Liver (tissue), 8 donors: ENCODE measurements at regions not wholly inside any gene's neighbourhood (a gene's known extent, or its start where the extent isn't known, plus 50 kb on each side); places are given as distances from the start of the nearest gene placed in this dataset.

Experiments
- DNase-seq: peaks from one replicate; pipeline ENCODE4 v3.0.0-alpha.2; 2017; ENCODE audit warnings: low spot score
- H3K27ac ChIP-seq, 2 donors: one replicate each; pipeline ENCODE4 v1.7.0; 2013; ENCODE audit warnings: inconsistent platforms in 2 of 2, low read length in 2 of 2, control low read depth in 1 of 2, low read depth in 1 of 2, mild to moderate bottlenecking in 1 of 2
- H3K27me3 ChIP-seq, 4 donors: one replicate each; pipeline versions ENCODE4 v1.6.1 to v1.7.0; 2013; ENCODE audit warnings: low read length in 3 of 4, inconsistent platforms in 1 of 4, mild to moderate bottlenecking in 1 of 4, moderate library complexity in 1 of 4; ENCODE audit not compliant: control insufficient read depth in 4 of 4, insufficient read depth in 4 of 4
- H3K36me3 ChIP-seq, 4 donors: one replicate each; pipeline versions ENCODE4 v1.6.1 to v1.7.0; 2013; ENCODE audit warnings: low read length in 3 of 4, mild to moderate bottlenecking in 3 of 4, low read depth in 1 of 4, moderate library complexity in 1 of 4; ENCODE audit not compliant: control insufficient read depth in 4 of 4, insufficient read depth in 3 of 4
- H3K4me1 ChIP-seq, 4 donors: one replicate each; pipeline versions ENCODE4 v1.6.1 to v1.7.0; 2013; ENCODE audit warnings: low read length in 3 of 4, mild to moderate bottlenecking in 3 of 4, moderate library complexity in 1 of 4; ENCODE audit not compliant: control insufficient read depth in 4 of 4, insufficient read depth in 4 of 4
- H3K4me3 ChIP-seq, 3 donors: one replicate each; pipeline versions ENCODE4 v1.6.1 to v1.7.0; 2013; ENCODE audit warnings: low read length in 3 of 3, control low read depth in 1 of 3, low read depth in 1 of 3, mild to moderate bottlenecking in 1 of 3
- H3K9ac ChIP-seq, 2 donors: one replicate each; pipeline ENCODE4 v1.7.0; 2013; ENCODE audit warnings: low read length in 2 of 2, mild to moderate bottlenecking in 2 of 2, moderate library complexity in 2 of 2, control low read depth in 1 of 2, low read depth in 1 of 2
- H3K9me3 ChIP-seq, 4 donors: one replicate each; pipeline versions ENCODE4 v1.6.1 to v1.7.0; 2013; ENCODE audit warnings: low read length in 3 of 4; ENCODE audit not compliant: control insufficient read depth in 4 of 4
- EGR1 ChIP-seq, 2 donors: IDR thresholded peaks; 2 replicates each; pipeline ENCODE4 v1.6.1; 2016 to 2018; ENCODE audit warnings: antibody characterized with exemption in 2 of 2, low read depth in 2 of 2
- FOXA1 ChIP-seq: IDR thresholded peaks from 2 replicates; pipeline ENCODE4 v1.6.1; 2016; ENCODE audit warnings: antibody characterized with exemption
- GABPA ChIP-seq, 2 donors: IDR thresholded peaks in 1 of 2; conservative IDR thresholded peaks in 1 of 2; 2 replicates each; pipeline ENCODE4 v1.6.1; 2016; ENCODE audit warnings: antibody characterized with exemption in 2 of 2, mild to moderate bottlenecking in 1 of 2, moderate library complexity in 1 of 2
- HNF4A ChIP-seq, 2 donors: conservative IDR thresholded peaks; 2 replicates each; pipeline ENCODE4 v1.6.1; 2016; ENCODE audit warnings: antibody characterized with exemption in 2 of 2, mild to moderate bottlenecking in 2 of 2
- HNF4G ChIP-seq: IDR thresholded peaks from 2 replicates; pipeline ENCODE4 v1.6.1; 2016; ENCODE audit warnings: antibody characterized with exemption
- NR2F2 ChIP-seq: IDR thresholded peaks from 2 replicates; pipeline ENCODE4 v1.6.1; 2016; ENCODE audit warnings: antibody characterized with exemption
- RAD21 ChIP-seq, 2 donors: IDR thresholded peaks; 2 replicates each; pipeline ENCODE4 v1.6.1; 2016; ENCODE audit warnings: antibody characterized with exemption in 2 of 2, mild to moderate bottlenecking in 2 of 2
- RXRA ChIP-seq, 2 donors: IDR thresholded peaks; 2 replicates each; pipeline ENCODE4 v1.6.1; 2017 to 2018; ENCODE audit warnings: antibody characterized with exemption in 2 of 2, mild to moderate bottlenecking in 1 of 2
- SP1 ChIP-seq: IDR thresholded peaks from 2 replicates; pipeline ENCODE4 v1.6.1; 2018; ENCODE audit warnings: antibody characterized with exemption, mild to moderate bottlenecking
- YY1 ChIP-seq: IDR thresholded peaks from 2 replicates; pipeline ENCODE4 v1.6.1; 2016; ENCODE audit warnings: antibody characterized with exemption, mild to moderate bottlenecking
- ZBTB33 ChIP-seq: IDR thresholded peaks from 2 replicates; pipeline ENCODE4 v1.6.1; 2016; ENCODE audit warnings: antibody characterized with exemption
- WGBS: extraction: QIAGEN DNeasy Blood & Tissue Kit; methylation state at CpG from one replicate; pipeline ENCODE4 v1.1.7; 2013; 5-methylcytosine and 5-hydroxymethylcytosine counted together
- TF ChIP-seq, protein P1 (sequence below): IDR thresholded peaks from 2 replicates; pipeline ENCODE4 v1.6.1; 2016; ENCODE audit warnings: antibody characterized with exemption
- TF ChIP-seq, protein P2 (sequence below): fragments of 150-350 bp; IDR thresholded peaks from 2 replicates; pipeline ENCODE4 v1.5.1; 2017; ENCODE audit warnings: improper control_type of control experiment, low read depth, low read length; ENCODE audit not compliant: missing input control
- donor health status: healthy.
- donor health status: healthy.
- donor health status: healthy.
- donor health status: healthy.
- donor health status: healthy.

DNA sequence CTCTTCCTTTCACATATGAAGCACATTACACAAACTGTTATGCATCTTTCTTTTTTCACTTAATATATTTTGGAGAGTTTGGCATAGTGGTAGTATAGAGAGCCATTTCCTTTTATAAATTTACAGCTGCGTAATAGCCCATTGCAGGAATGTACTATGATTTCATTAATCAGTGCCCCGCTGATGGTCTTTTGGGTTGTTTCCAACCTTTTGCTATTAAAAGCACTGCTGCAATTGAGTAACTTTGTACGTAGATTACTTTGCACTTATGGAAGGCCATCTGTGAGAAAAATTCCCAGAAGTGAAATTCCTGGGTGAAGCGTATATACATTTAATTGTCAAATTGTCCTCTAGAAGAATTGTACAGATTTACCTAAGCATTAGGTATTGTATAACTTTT is 565.3 kb upstream of the ZNF804A start:
- Histone ChIP-seq H3K4me3 (no peak overlapping the region), H3K27me3 (no peaks in the 10 kb centered on the region), H3K9ac (no peak overlapping the region), H3K27ac (no peak overlapping the region), H3K36me3 (no peaks in the 10 kb centered on the region), H3K4me1 (no peaks in the 10 kb centered on the region), H3K9me3 (no peaks in the 10 kb centered on the region)
- 82% methylated on average over 4 of the region's 4 CpGs for WGBS
- no peak for DNase-seq
- TF ChIP-seq YY1 (no peak), HNF4A (conservative IDR thresholded peaks at IDR 0.05) (no peak), NR2F2 (no peak)

- no peak overlapping the region for H3K4me3 ChIP-seq
- no peaks in the 10 kb centered on the region for H3K36me3 ChIP-seq
- H3K9ac ChIP-seq: no peak overlapping the region
- no peaks in the 10 kb centered on the region for H3K27me3 ChIP-seq
- no peak for TF ChIP-seq ZBTB33
- no peak for TF ChIP-seq GABPA (IDR thresholded peaks at IDR 0.05 in 1 of 2, conservative IDR thresholded peaks at IDR 0.05 in 1 of 2)
- TF ChIP-seq HNF4A (conservative IDR thresholded peaks at IDR 0.05): no peak
- TF ChIP-seq RXRA (IDR thresholded peaks at IDR 0.05): no peak
- no peak for TF ChIP-seq SP1
- TF ChIP-seq, protein P1, sequence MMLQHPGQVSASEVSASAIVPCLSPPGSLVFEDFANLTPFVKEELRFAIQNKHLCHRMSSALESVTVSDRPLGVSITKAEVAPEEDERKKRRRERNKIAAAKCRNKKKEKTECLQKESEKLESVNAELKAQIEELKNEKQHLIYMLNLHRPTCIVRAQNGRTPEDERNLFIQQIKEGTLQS: no peak
- no peak for TF ChIP-seq HNF4G
- no peak for TF ChIP-seq YY1
- no peak for TF ChIP-seq NR2F2
- TF ChIP-seq FOXA1: no peak
- TF ChIP-seq, protein P2, sequence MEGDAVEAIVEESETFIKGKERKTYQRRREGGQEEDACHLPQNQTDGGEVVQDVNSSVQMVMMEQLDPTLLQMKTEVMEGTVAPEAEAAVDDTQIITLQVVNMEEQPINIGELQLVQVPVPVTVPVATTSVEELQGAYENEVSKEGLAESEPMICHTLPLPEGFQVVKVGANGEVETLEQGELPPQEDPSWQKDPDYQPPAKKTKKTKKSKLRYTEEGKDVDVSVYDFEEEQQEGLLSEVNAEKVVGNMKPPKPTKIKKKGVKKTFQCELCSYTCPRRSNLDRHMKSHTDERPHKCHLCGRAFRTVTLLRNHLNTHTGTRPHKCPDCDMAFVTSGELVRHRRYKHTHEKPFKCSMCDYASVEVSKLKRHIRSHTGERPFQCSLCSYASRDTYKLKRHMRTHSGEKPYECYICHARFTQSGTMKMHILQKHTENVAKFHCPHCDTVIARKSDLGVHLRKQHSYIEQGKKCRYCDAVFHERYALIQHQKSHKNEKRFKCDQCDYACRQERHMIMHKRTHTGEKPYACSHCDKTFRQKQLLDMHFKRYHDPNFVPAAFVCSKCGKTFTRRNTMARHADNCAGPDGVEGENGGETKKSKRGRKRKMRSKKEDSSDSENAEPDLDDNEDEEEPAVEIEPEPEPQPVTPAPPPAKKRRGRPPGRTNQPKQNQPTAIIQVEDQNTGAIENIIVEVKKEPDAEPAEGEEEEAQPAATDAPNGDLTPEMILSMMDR: no peak
- TF ChIP-seq EGR1 (IDR thresholded peaks at IDR 0.05; ENCODE audit: low read depth in 2 of 2): no peak
- no peaks in the 10 kb centered on the region for H3K4me1 ChIP-seq
- no peak overlapping the region for H3K27ac ChIP-seq
- DNase-seq: no peak
- H3K9me3 ChIP-seq: no peaks in the 10 kb centered on the region
- 77% methylated on average over 3 of the region's 3 CpGs for WGBS
Measured at GRCh38 chr2:184037273-184037672, 561.1 kb upstream of the ZNF804A start.

- TF ChIP-seq NR2F2: no peak
- TF ChIP-seq, protein P2: no peak
- no peak for TF ChIP-seq RAD21 (IDR thresholded peaks at IDR 0.05)
- no peak for TF ChIP-seq EGR1 (IDR thresholded peaks at IDR 0.05; ENCODE audit: low read depth in 2 of 2)
- 84% methylated on average over 3 of the region's 3 CpGs for WGBS
Measured at GRCh38 chr2:184039493-184039892, 558.8 kb upstream of the ZNF804A start.

More at GRCh38 chr2:184039493-184039892, 558.8 kb upstream of the ZNF804A start:
- Histone ChIP-seq H3K4me3 (no peak overlapping the region), H3K27ac (no peak overlapping the region), H3K9me3 (no peaks in the 10 kb centered on the region), H3K9ac (no peak overlapping the region), H3K27me3 (no peaks in the 10 kb centered on the region), H3K36me3 (no peaks in the 10 kb centered on the region), H3K4me1 (no peaks in the 10 kb centered on the region)
- DNase-seq: no peak
